ENCODE measurements at regions not wholly inside any gene's neighbourhood (a gene's known extent, or its start where the extent isn't known, plus 50 kb on each side); places are given as distances from the start of the nearest gene placed in this dataset.

GRCh38 chr1:53381790-53382401 lies 54.0 kb upstream of the LRP8 start:
- no peak for TF ChIP-seq FOXM1 (IDR thresholded peaks at IDR 0.05; ENCODE audit: borderline replicate concordance, low read depth)
- TF ChIP-seq RAD21 (IDR thresholded peaks at IDR 0.05; ENCODE audit: low read depth): no peak
- TF ChIP-seq, protein P1, sequence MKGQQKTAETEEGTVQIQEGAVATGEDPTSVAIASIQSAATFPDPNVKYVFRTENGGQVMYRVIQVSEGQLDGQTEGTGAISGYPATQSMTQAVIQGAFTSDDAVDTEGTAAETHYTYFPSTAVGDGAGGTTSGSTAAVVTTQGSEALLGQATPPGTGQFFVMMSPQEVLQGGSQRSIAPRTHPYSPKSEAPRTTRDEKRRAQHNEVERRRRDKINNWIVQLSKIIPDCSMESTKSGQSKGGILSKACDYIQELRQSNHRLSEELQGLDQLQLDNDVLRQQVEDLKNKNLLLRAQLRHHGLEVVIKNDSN (IDR thresholded peaks at IDR 0.05): no peak
- no peak for TF ChIP-seq CREB1 (IDR thresholded peaks at IDR 0.05; ENCODE audit: low read depth)
- TF ChIP-seq, protein P2, sequence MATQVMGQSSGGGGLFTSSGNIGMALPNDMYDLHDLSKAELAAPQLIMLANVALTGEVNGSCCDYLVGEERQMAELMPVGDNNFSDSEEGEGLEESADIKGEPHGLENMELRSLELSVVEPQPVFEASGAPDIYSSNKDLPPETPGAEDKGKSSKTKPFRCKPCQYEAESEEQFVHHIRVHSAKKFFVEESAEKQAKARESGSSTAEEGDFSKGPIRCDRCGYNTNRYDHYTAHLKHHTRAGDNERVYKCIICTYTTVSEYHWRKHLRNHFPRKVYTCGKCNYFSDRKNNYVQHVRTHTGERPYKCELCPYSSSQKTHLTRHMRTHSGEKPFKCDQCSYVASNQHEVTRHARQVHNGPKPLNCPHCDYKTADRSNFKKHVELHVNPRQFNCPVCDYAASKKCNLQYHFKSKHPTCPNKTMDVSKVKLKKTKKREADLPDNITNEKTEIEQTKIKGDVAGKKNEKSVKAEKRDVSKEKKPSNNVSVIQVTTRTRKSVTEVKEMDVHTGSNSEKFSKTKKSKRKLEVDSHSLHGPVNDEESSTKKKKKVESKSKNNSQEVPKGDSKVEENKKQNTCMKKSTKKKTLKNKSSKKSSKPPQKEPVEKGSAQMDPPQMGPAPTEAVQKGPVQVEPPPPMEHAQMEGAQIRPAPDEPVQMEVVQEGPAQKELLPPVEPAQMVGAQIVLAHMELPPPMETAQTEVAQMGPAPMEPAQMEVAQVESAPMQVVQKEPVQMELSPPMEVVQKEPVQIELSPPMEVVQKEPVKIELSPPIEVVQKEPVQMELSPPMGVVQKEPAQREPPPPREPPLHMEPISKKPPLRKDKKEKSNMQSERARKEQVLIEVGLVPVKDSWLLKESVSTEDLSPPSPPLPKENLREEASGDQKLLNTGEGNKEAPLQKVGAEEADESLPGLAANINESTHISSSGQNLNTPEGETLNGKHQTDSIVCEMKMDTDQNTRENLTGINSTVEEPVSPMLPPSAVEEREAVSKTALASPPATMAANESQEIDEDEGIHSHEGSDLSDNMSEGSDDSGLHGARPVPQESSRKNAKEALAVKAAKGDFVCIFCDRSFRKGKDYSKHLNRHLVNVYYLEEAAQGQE (IDR thresholded peaks at IDR 0.05; ENCODE audit: low read depth): no peak
- TF ChIP-seq EGR1 (IDR thresholded peaks at IDR 0.05): no peak
- no peak for TF ChIP-seq EP300 (IDR thresholded peaks at IDR 0.05; ENCODE audit: borderline replicate concordance)
- TF ChIP-seq TEAD4 (IDR thresholded peaks at IDR 0.05): no peak
- no peak for TF ChIP-seq TAF1 (IDR thresholded peaks at IDR 0.05; ENCODE audit: low read depth)
- TF ChIP-seq TCF12 (IDR thresholded peaks at IDR 0.05; ENCODE audit: low read depth): no peak
- TF ChIP-seq YY1 (IDR thresholded peaks at IDR 0.05; ENCODE audit: low read depth): no peak
- TF ChIP-seq, protein P3, sequence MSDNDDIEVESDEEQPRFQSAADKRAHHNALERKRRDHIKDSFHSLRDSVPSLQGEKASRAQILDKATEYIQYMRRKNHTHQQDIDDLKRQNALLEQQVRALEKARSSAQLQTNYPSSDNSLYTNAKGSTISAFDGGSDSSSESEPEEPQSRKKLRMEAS (IDR thresholded peaks at IDR 0.05): no peak
- TF ChIP-seq NFIC (IDR thresholded peaks at IDR 0.05): no peak
- TF ChIP-seq ZBTB7A (IDR thresholded peaks at IDR 0.05; ENCODE audit: low read depth): no peak
- no peak for TF ChIP-seq CEBPB (IDR thresholded peaks at IDR 0.05)

- TF ChIP-seq ZBTB7A (IDR thresholded peaks at IDR 0.05; ENCODE audit: low read depth): no peak
- no peak for TF ChIP-seq EP300 (IDR thresholded peaks at IDR 0.05; ENCODE audit: borderline replicate concordance)
- TF ChIP-seq, protein P1 (IDR thresholded peaks at IDR 0.05): no peak
- TF ChIP-seq, protein P2 (IDR thresholded peaks at IDR 0.05; ENCODE audit: low read depth): no peak
- no peak for TF ChIP-seq TEAD4 (IDR thresholded peaks at IDR 0.05)
- TF ChIP-seq CREB1 (IDR thresholded peaks at IDR 0.05; ENCODE audit: low read depth): no peak
Measured at GRCh38 chr1:53383136-53383870, 55.4 kb upstream of the LRP8 start.

GRCh38 chr1:53384796-53385195 lies 56.9 kb upstream of the LRP8 start:
- TF ChIP-seq YY1 (IDR thresholded peaks at IDR 0.05; ENCODE audit: low read depth): no peak
- no peak for TF ChIP-seq TCF12 (IDR thresholded peaks at IDR 0.05; ENCODE audit: low read depth)
- TF ChIP-seq FOXM1 (IDR thresholded peaks at IDR 0.05; ENCODE audit: borderline replicate concordance, low read depth): no peak
- no peak for TF ChIP-seq NFIC (IDR thresholded peaks at IDR 0.05)
- TF ChIP-seq ZBTB7A (IDR thresholded peaks at IDR 0.05; ENCODE audit: low read depth): no peak
- TF ChIP-seq CREB1 (IDR thresholded peaks at IDR 0.05; ENCODE audit: low read depth): no peak
- TF ChIP-seq RAD21 (IDR thresholded peaks at IDR 0.05; ENCODE audit: low read depth): no peak
- TF ChIP-seq, protein P2 (IDR thresholded peaks at IDR 0.05; ENCODE audit: low read depth): no peak
- TF ChIP-seq, protein P3 (IDR thresholded peaks at IDR 0.05): no peak
- TF ChIP-seq EP300 (IDR thresholded peaks at IDR 0.05; ENCODE audit: borderline replicate concordance): no peak
